ENCODE measurements at regions not wholly inside any gene's neighbourhood (a gene's known extent, or its start where the extent isn't known, plus 50 kb on each side); places are given as distances from the start of the nearest gene placed in this dataset.

DNA sequence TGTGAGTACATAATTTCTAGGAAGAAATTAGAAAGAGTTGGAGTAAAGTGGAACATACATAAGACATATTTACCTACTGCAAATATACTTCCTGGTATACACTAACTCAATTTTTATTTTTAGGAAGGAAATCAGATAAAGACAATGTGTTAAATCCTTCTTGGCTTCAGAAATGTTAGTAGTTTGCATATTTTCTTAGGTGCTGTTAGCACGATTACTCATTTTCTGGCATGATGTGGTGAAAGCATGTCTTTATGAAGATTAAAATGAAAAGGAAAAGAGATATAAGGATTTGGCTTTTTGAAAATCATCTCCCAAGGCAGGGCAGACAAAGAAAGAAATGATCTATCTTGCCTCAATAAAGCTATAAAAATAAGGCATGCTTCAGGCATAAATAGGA lies 287.6 kb upstream of the E2F7 start:
- no peak for DNase-seq

DNA sequence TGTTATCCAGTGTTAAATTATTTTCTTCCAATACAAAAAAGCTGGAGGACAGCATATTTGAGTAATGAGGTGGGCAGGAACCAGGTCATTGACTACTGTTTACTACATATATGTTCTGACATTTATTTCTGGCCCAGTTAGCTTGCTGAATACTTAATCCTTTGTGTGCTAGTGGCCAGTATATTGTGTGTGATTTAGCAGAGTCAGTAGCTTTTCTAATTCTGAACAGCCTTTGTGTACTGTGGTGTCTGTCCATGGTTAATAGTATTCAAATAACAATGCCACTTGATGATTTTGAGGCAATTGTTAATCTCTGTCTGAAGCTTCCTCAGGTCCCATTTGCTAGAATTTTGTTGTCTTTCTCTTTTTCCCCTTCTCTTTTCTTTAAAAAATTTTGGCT lies 286.5 kb upstream of the E2F7 start:
- no peak for DNase-seq

- no peak for DNase-seq
Observed at GRCh38 chr12:77349689-77350370, 284.5 kb upstream of the E2F7 start.

- no peak for DNase-seq
Observed at GRCh38 chr12:77347017-77347416, 281.6 kb upstream of the E2F7 start.

DNA sequence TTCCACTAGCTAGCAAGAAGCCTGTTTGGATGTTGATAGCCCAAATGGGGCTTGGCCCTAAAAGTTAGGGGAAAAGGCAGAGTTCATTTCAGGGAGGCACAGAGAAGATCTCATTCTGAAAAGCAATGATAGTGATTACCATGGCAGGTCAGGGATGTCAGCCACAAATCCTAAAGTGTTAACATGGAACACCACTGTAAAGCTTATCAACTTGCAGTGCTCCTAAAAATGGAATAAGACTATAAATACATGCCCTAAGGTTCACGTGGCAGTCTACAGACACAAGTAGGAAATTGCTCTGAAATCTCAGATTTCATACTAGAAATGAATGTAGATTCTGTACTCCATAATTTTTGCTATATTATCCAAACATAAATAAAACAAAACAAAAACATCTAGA lies 280.0 kb upstream of the E2F7 start:
- no peak for DNase-seq

- no peak for DNase-seq
Observed at GRCh38 chr12:77344651-77345050, 279.3 kb upstream of the E2F7 start.

GRCh38 chr12:77343291-77343690 lies 277.9 kb upstream of the E2F7 start:
- DNase-seq: no peak

GRCh38 chr12:77342253-77342652 lies 276.9 kb upstream of the E2F7 start:
- DNase-seq: no peak

DNA sequence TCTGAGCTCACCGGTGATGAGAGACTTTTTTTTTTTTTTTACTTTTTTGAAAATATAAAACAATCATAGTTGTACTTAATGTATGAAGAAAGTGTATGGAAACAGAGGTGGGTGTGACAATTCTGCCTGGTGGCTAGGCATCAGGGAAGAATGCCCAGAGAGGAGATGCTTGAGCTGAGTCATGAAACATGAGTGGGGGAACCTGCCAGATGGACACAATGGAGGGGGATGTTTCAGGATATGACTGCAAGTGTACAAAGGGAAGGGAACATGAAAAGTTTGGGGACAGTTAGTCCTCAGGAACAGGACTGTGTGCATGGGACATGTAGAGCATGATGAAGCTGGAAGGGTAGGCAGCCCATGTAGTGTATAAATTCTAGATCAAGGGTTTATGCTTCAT lies 274.2 kb upstream of the E2F7 start:
- no peak for DNase-seq

DNA sequence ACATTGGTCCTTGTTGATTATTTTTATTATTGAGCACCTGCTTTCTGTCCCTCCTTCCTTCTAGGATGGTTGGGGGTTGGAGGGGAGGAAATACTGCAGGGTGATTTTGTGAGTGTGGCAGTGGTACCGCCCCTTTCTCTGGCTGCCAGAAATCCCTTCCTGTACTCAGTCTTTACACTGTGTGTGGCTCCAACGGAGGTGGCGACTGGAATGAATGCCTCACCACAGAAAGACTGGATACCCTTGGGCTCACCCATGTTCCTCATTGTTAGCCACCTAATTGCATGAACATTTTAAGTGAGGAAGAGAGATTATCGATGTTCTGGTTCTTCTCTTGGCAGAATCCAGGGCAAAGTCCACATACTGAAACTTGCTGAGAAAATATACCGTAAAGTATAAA lies 272.0 kb upstream of the E2F7 start:
- no peak for DNase-seq

GRCh38 chr12:77334806-77335205 lies 269.4 kb upstream of the E2F7 start:
- no peak for DNase-seq

GRCh38 chr12:77328326-77328725 lies 263.0 kb upstream of the E2F7 start:
- no peak for DNase-seq

DNA sequence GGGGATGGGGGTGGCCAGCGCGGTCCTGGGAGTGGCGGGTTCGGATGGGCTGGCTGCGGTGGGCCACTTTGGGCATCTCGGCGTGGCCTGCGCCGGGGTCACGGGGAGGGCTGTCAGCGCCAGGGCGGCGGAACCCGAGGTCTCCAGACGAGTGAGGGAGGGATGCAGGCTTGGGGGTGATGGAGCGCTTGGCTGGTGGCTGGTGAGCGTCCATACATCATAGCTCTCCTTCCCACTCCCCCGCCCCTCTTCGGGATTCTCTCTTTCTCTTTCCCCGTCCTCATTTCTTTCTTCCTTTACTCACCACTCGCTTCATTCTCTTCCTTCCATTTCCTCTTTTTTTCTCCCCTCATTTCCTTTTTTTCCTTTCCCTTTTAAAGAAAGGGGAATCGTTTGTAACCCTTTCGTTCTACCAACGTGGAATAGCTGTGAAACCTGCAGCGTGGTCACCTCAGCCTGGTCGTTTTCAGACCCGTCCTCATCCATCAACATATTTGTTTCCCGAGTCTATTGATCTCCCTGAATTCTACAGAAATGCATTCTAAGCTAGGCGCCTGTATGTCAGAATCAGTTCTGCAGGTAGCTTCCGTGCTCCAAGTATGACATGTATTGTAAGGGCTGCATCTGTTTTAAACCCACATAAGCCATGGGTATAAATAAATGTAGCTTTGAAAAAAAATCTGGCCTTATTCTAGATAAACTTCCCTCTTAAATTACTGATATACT lies 260.3 kb upstream of the E2F7 start:
- no peak for DNase-seq

GRCh38 chr12:77324763-77325468 lies 259.5 kb upstream of the E2F7 start:
- peak; percentile 79 for DNase-seq

DNA sequence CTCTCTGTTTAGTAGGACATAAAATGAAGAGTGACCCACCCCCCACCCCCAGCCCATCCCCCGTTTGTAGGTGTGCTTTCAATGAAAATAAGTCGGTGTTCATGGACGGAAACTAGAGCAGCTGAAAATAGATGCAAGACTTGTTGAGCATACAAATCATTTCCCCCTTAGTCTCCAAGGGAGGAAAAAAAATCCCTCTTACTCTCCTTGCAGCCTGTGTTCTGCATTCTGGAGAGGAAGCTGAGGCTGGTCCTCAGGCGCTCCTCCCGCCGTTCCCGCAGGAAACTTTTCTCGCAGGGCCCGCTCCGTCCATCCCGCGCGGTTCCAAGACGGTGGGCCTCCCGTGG lies 259.0 kb upstream of the E2F7 start:
- DNase-seq: no peak

- DNase-seq: no peak
Observed at GRCh38 chr12:77323788-77324415, 258.5 kb upstream of the E2F7 start.

DNA sequence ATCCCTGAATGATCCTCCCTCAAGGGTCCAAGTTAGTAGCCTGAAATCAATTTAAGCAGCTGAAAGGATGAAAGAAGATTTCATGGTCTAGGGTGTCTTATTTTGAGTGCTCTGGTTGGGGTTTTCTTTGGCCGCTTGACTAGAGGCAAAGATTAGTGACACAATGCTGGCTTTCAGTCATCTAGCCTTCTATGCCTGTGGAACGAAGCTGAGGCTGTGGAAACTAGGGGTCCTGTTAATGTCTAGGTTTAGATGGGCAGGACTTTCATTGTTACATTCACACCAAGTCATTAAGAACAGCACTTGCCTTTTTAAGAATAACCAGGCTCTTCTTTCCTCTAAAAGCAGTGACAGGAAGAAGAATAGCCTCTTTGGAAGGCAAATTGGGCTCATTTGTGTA lies 253.8 kb upstream of the E2F7 start:
- no peak for DNase-seq

DNA sequence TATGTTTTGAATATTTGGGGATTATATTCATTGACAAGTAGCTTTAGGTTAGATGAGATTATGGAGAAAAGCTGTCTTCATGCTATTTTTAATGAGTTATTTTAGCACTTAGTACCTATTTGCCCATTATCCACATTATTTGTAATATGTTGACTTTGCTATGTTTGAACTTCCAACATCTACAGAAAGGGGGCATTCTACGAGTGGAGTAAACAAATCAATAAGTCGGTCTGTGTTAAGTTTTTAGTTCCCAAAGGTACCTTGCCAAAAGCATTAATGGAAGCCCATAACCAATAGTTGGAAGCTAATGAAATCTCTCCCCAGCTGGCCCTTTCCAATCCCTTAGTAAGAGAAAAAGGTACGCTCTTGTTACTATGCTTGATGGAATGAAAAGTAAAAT lies 250.0 kb upstream of the E2F7 start:
- DNase-seq: no peak

GRCh38 chr12:77314378-77315052 lies 249.1 kb upstream of the E2F7 start:
- DNase-seq: peak; percentile 7

DNA sequence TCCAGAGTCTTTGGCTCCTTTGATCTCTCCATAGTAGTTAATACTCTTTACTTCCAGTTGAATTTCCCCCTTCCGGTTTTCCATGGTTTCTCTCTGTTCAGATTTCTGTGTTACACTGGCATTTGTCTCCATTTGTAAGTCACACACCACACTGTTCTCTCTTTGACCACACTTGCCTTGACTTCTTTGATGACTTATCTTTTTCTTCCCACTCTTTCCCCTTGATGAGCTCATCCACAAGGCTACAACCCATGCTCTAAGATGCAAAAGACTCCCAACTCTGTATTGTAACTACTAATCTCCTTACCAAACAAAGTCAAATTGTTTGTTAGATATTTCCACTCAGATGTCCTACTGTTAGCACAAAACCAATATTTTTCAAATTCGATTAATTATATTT lies 242.7 kb upstream of the E2F7 start:
- no peak for DNase-seq

DNA sequence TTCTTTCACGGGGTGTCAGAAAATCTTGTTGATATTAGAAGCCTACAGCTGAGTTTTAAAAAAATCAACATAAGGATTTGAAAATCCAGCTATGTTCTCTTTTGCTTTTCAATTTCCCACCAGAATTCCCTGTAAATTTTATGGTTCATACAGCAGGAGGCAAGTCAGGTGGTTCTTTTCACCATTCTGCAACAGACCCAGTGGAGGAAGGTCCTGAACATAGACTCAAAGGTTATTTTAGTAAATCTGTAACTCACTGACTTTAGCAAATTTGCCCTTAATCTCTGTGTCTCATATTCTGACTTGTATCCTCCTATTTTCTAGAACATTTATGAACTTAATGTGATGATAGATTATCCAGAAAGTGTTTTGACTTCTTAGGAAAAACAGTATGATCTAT lies 235.4 kb upstream of the E2F7 start:
- no peak for DNase-seq

GRCh38 chr12:77299910-77300669 lies 234.7 kb upstream of the E2F7 start:
- no peak for DNase-seq
